GM12873 (cell line): ENCODE measurements at regions not wholly inside any gene's neighbourhood (a gene's known extent, or its start where the extent isn't known, plus 50 kb on each side); places are given as distances from the start of the nearest gene placed in this dataset.
A peak's percentile ranks its signal among the peaks of the same experiment; 100 is the strongest.

ENCODE experiments used
- CTCF ChIP-seq: IDR thresholded peaks from 2 replicates; pipeline ENCODE4 v1.5.1; 2012; ENCODE audit warnings: low read depth, mild to moderate bottlenecking, moderate library complexity, low read length, control low read depth; ENCODE audit not compliant: insufficient read depth; ENCODE audit errors: missing control alignments

DNA sequence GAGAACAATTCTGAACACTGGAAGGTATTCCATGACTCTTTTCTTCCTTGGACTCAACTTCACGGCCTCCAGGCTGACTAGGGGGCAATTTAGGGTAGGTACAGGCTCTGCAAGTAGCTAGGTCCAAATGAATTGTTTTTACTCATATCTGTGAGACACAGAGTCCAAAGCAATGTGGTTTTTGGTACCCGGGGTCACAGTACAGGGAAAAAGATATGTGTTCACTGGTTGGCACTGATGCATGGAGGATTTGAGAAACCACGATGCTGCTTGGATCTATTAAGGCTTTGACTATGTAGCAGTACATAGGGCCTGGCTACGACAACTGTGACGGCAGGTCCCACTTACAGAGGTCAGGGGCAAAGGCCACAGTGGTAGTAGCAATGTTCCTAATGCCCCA is 200.6 kb downstream of the DUSP10 start:
- no peak for TF ChIP-seq CTCF

GRCh38 chr1:221543529-221544120 is 198.3 kb downstream of the DUSP10 start:
- TF ChIP-seq CTCF: peak; percentile 37

DNA sequence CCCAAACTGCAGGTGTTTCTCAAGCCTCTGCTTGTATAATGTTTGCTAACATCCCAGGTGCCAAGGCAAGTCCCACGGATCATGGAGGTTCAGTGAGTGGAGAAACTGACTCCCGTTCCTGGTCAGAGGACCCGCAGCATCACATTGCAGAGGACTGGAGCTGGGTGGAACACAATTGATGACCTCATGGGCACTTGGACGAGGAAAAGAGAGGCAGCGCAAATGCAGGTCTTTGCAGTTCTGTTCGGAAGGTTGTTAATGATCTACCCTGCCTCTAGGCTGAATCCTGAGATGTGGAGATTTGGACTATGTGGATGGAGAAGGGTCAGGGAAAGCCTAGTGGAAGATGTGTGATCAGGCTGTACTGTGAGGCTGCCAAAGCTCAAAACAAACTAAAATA is 192.9 kb downstream of the DUSP10 start:
- TF ChIP-seq CTCF: no peak

GRCh38 chr1:221549815-221550214 is 192.1 kb downstream of the DUSP10 start:
- TF ChIP-seq CTCF: no peak

DNA sequence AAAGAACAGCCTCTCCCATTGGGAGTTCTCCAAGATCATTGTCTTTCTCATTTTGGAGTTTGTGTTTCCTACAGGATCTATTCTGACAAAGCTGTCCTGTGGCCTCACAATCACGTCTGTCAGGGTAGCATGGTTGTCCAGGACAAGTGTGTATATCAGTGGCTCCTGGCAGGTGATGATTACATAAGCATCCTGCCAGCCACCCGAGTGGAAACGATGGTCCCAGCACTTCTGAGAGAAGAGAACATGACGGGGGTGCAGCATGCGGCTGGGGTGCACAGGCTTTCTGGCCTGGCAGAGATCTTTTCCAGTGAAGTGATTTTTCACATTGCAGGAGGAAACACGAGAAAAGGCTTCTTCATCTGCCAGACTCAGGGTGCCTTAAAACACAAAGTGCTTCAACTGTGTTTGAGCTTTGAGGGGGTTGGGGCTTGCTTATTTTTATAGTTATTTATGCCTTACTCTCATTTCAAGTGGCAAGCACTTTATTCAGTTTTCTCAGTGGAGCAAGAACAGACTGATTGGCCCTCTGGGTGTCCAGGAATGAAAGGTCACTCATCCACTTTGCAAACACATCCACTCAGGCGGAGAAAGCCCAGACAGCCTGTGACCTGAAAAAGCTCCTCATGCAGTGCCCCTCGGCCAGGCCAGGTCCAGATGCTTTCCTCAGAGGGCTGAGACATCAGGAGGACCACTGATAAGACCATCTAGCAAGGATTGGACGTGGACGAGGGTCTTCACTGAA is 186.0 kb downstream of the DUSP10 start:
- no peak for TF ChIP-seq CTCF

DNA sequence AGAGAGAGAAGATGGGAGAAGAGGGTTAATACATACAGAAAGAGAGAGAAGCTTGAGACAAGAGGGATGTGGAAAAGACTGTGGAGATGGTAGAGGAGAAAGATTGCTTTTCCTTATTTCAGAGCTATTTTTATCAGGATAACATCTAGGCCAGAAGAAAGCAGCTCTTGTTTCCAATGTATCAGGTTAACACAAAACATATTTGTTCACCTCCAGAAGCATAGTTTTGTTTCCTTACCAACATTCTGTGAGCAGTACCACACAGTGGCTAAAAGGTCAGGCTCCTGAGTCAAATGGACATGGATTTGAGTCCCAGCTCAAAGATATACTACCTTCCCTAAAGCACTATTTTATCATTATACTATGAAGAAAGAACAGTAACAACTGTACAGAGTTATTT is 185.5 kb downstream of the DUSP10 start:
- no peak for TF ChIP-seq CTCF

- no peak for TF ChIP-seq CTCF
Measured at GRCh38 chr1:221557013-221557412, 184.9 kb downstream of the DUSP10 start.
